ENCODE measurements at regions not wholly inside any gene's neighbourhood (a gene's known extent, or its start where the extent isn't known, plus 50 kb on each side); places are given as distances from the start of the nearest gene placed in this dataset.
"Not testable (repeated sequence)": the region's sequence is repeated elsewhere in the genome, so short reads cannot be mapped to it uniquely, and the experiment has no call there.

GRCh38 chr21:18567770-18568169 lies 164.2 kb upstream of the TMPRSS15 start:
- DNase-seq, result not testable (repeated sequence)

GRCh38 chr21:18588001-18588662 lies 184.5 kb upstream of the TMPRSS15 start:
- no peak for DNase-seq

GRCh38 chr21:18601146-18601545 lies 197.6 kb upstream of the TMPRSS15 start:
- no peak for DNase-seq

GRCh38 chr21:18602711-18603110 lies 199.1 kb upstream of the TMPRSS15 start:
- DNase-seq, result no peak

- no peak for DNase-seq
These were observed 199.7 kb upstream of the TMPRSS15 start for GRCh38 chr21:18603261-18603660.

- DNase-seq, result no peak
These were observed 200.4 kb upstream of the TMPRSS15 start for GRCh38 chr21:18603980-18604379.

- no peak for DNase-seq
These were observed 204.6 kb upstream of the TMPRSS15 start for GRCh38 chr21:18608226-18608625.

GRCh38 chr21:18614303-18614702 lies 210.7 kb upstream of the TMPRSS15 start:
- DNase-seq, result no peak

GRCh38 chr21:18617291-18617690 lies 213.7 kb upstream of the TMPRSS15 start:
- no peak for DNase-seq

- DNase-seq, result no peak
These were observed 216.9 kb upstream of the TMPRSS15 start for GRCh38 chr21:18620436-18620835.

- DNase-seq, result no peak
These were observed 218.8 kb upstream of the TMPRSS15 start for GRCh38 chr21:18622383-18622782.

GRCh38 chr21:18630446-18630845 lies 226.9 kb upstream of the TMPRSS15 start:
- no peak for DNase-seq

GRCh38 chr21:18636897-18637296 lies 233.3 kb upstream of the TMPRSS15 start:
- no peak for DNase-seq

GRCh38 chr21:18646116-18646515 lies 242.5 kb upstream of the TMPRSS15 start:
- DNase-seq, result no peak

GRCh38 chr21:18655931-18656330 lies 252.3 kb upstream of the TMPRSS15 start:
- no peak for DNase-seq

GRCh38 chr21:18661842-18662241 lies 258.3 kb upstream of the TMPRSS15 start:
- no peak for DNase-seq

GRCh38 chr21:18663663-18664062 lies 260.1 kb upstream of the TMPRSS15 start:
- no peak for DNase-seq

- DNase-seq, result no peak
These were observed 263.1 kb upstream of the TMPRSS15 start for GRCh38 chr21:18666725-18667124.

- DNase-seq, result no peak
These were observed 270.2 kb upstream of the TMPRSS15 start for GRCh38 chr21:18673789-18674188.

GRCh38 chr21:18677632-18678031 lies 274.0 kb upstream of the TMPRSS15 start:
- DNase-seq, result no peak

- DNase-seq, result no peak
These were observed 302.4 kb upstream of the TMPRSS15 start for GRCh38 chr21:18705971-18706370.

- DNase-seq, result no peak
These were observed 308.1 kb upstream of the TMPRSS15 start for GRCh38 chr21:18711662-18712061.

- no peak for DNase-seq
These were observed 312.0 kb upstream of the TMPRSS15 start for GRCh38 chr21:18715606-18716005.

- no peak for DNase-seq
These were observed 313.1 kb upstream of the TMPRSS15 start for GRCh38 chr21:18716578-18717138.

GRCh38 chr21:18722193-18722592 lies 318.6 kb upstream of the TMPRSS15 start:
- DNase-seq, result no peak
